CD4-positive, alpha-beta memory T cell (primary cell): ENCODE measurements at regions not wholly inside any gene's neighbourhood (a gene's known extent, or its start where the extent isn't known, plus 50 kb on each side); places are given as distances from the start of the nearest gene placed in this dataset.

ENCODE experiments used
- CTCF ChIA-PET: fragments of 350-600 bp; sonication (Branson Sonifier 250); formaldehyde crosslinking; loops from one replicate; lab custom pipeline; 2021; ENCODE audit warnings: inconsistent platforms; ENCODE audit not compliant: partially characterized antibody; lab: Charles Lee
- POLR2A ChIA-PET: fragments of 350-600 bp; sonication (Branson Sonifier 250); formaldehyde crosslinking; loops from one replicate; lab custom pipeline; 2021; ENCODE audit not compliant: partially characterized antibody; lab: Charles Lee
- DNase-seq, 5 donors: peaks; one replicate each; pipeline versions ENCODE4 v3.0.0 to v3.0.0-alpha.2; 2020 to 2022; ENCODE audit warnings: mixed read lengths in 1 of 5
- H3K27ac ChIP-seq: one replicate; pipeline ENCODE4 v1.7.0; 2013; ENCODE audit warnings: low read depth, low read length
- H3K27me3 ChIP-seq: 2 replicates; pipeline ENCODE4 v1.7.0; 2013; ENCODE audit warnings: mild to moderate bottlenecking, low read length, moderate library complexity; ENCODE audit not compliant: insufficient read depth
- H3K36me3 ChIP-seq: 2 replicates; pipeline ENCODE4 v1.7.0; 2013; ENCODE audit warnings: mild to moderate bottlenecking, low read length, moderate library complexity; ENCODE audit not compliant: insufficient read depth
- H3K4me1 ChIP-seq: 2 replicates; pipeline ENCODE4 v1.7.0; 2013; ENCODE audit warnings: mild to moderate bottlenecking, low read length, moderate library complexity; ENCODE audit not compliant: insufficient read depth
- H3K4me3 ChIP-seq, 2 donors: one replicate each; pipeline ENCODE4 v1.7.0; 2013; ENCODE audit warnings: low read length in 2 of 2, mild to moderate bottlenecking in 1 of 2
- H3K9me3 ChIP-seq, 2 donors: one replicate each; pipeline ENCODE4 v1.7.0; 2013; ENCODE audit warnings: low read length in 2 of 2, control low read depth in 1 of 2; ENCODE audit not compliant: control insufficient read depth in 1 of 2
- H3K27ac Mint-ChIP-seq, 7 donors: one replicate each; pipeline ENCODE4 v1.8.0; 2020 to 2021; ENCODE audit warnings: mixed read lengths in 7 of 7, mild to moderate bottlenecking in 6 of 7, inconsistent platforms in 3 of 7, moderate library complexity in 3 of 7
- H3K27me3 Mint-ChIP-seq, 2 donors: one replicate each; pipeline ENCODE4 v1.8.0; 2020 to 2021; ENCODE audit warnings: mixed read lengths in 2 of 2
- H3K36me3 Mint-ChIP-seq, 2 donors: one replicate each; pipeline ENCODE4 v1.8.0; 2020 to 2021; ENCODE audit warnings: mixed read lengths in 2 of 2, inconsistent platforms in 1 of 2, mild to moderate bottlenecking in 1 of 2
- H3K4me1 Mint-ChIP-seq, 4 donors: one replicate each; pipeline ENCODE4 v1.8.0; 2020 to 2021; ENCODE audit warnings: mixed read lengths in 4 of 4, mild to moderate bottlenecking in 1 of 4
- H3K4me3 Mint-ChIP-seq, 8 donors: one replicate each; pipeline ENCODE4 v1.8.0; 2020 to 2021; ENCODE audit warnings: mixed read lengths in 8 of 8, mild to moderate bottlenecking in 7 of 8, moderate library complexity in 6 of 8, inconsistent platforms in 3 of 8
- H3K9me3 Mint-ChIP-seq, 8 donors: one replicate each; pipeline ENCODE4 v1.8.0; 2020 to 2021; ENCODE audit warnings: mixed read lengths in 8 of 8, mild to moderate bottlenecking in 5 of 8, inconsistent platforms in 3 of 8, moderate library complexity in 1 of 8
- intact Hi-C: fragments of 100-400 bp; cut with micrococcal nuclease; formaldehyde crosslinking; loops from one replicate; pipeline ENCODE4 v1.15.1; 2023

DNA sequence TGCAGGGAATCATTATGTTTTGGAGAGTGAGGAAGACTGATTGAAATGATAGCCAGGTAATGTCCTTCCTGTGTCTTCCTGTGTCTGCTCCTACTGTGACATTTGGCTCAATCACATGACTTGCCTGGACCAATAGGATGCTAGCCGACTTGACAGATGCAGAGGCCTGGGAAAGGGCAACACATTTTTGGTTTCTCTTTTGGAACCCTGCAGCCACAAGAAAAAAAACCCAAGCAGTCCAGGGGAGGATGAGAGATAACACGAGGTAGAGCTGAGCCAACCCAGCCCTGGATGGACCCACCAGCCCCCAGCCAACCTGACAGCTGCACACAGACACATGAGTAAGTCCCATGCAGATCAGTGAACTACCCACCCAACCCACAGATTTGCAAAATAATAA, 256.1 kb upstream of the SMARCA2 start:
- Histone ChIP-seq H3K27ac (no peak overlapping the region), H3K4me1 (no peaks in the 10 kb centered on the region), H3K4me3 (no peak overlapping the region), H3K27me3 (no peaks in the 10 kb centered on the region), H3K9me3 (no peaks in the 10 kb centered on the region), H3K36me3 (no peaks in the 10 kb centered on the region)
- Mint-ChIP-seq H3K9me3 (peaks cover 0 to 10% (median 3%) of the 10 kb centered on the region in 8 donors), H3K4me1 (no peaks in the 10 kb centered on the region), H3K4me3 (no peak overlapping the region), H3K27ac (no peak overlapping the region), H3K36me3 (no peaks in the 10 kb centered on the region), H3K27me3 (peaks cover 0 to 2% of the 10 kb centered on the region in 2 donors)
- POLR2A ChIA-PET = no interaction called here
- CTCF ChIA-PET = no interaction called here
- intact Hi-C loops = no loop called here
- DNase-seq = no peak

DNA sequence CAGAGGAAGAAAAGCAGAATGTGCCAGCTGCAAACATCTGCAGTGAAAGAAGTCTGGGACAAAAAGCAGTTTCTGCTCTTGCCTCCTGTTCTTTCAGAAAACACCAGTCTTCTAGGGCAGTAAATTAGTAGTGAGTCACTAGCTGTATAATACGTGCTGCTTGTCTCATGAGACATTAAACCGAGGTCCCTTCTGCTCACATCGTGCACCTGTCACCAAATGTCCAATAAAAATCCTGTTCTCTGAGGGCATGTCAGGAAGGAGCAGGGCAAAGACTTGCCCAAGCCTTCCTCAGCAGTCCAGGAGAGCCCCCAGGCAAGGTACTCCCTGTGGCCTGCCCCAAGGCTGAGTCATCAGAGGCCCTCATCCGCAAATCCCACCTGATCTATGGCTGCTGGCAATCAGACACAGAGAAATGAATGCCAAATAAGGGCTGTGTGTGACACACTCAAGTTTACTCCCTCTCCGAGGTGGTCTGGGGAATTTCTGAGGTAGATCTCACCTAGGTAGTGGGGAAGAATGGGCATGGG, 255.3 kb upstream of the SMARCA2 start:
- Histone ChIP-seq H3K27ac (no peak overlapping the region), H3K9me3 (no peaks in the 10 kb centered on the region), H3K36me3 (no peaks in the 10 kb centered on the region), H3K27me3 (no peaks in the 10 kb centered on the region), H3K4me1 (no peaks in the 10 kb centered on the region), H3K4me3 (no peak overlapping the region)
- H3K36me3 Mint-ChIP-seq = no peaks in the 10 kb centered on the region
- ChIA-PET CTCF (no interaction called here), POLR2A (no interaction called here)
- DNase-seq = no peak
- peaks cover 2 to 3% of the 10 kb centered on the region in 2 donors for H3K27me3 Mint-ChIP-seq
- H3K4me1 Mint-ChIP-seq = no peaks in the 10 kb centered on the region
- H3K27ac Mint-ChIP-seq = no peak overlapping the region
- intact Hi-C loops = no loop called here
- peaks cover 0 to 7% (median 3%) of the 10 kb centered on the region in 8 donors for H3K9me3 Mint-ChIP-seq
- H3K4me3 Mint-ChIP-seq = no peak overlapping the region

DNA sequence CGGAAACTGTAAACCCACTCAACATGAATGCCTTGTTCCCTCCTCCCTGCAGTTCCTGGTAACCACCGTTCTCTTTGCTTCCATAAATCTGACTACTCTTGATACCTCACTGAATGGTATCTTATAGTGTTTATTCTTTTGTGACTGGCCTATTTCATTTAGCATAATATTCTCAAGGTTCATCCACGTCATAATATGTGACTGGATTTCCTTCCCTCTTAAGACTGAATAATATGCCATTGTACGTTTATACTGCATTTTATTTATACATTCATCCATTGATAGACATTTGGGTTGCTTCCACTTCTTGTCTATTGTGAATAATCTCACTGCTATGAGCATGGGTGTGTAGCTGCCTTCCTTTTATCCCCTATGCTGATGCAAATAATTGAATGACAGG, 253.3 kb upstream of the SMARCA2 start:
- no peaks in the 10 kb centered on the region for H3K36me3 ChIP-seq
- no peak overlapping the region for H3K27ac ChIP-seq
- Mint-ChIP-seq H3K36me3 (no peaks in the 10 kb centered on the region), H3K9me3 (peaks cover 0 to 4% (median under 1%) of the 10 kb centered on the region in 8 donors), H3K4me1 (no peaks in the 10 kb centered on the region), H3K27ac (no peak overlapping the region), H3K4me3 (no peak overlapping the region), H3K27me3 (peaks cover 0 to 4% of the 10 kb centered on the region in 2 donors)
- H3K27me3 ChIP-seq = no peaks in the 10 kb centered on the region
- ChIA-PET POLR2A (no interaction called here), CTCF (no interaction called here)
- no peak for DNase-seq
- H3K4me3 ChIP-seq = no peak overlapping the region
- H3K9me3 ChIP-seq = no peaks in the 10 kb centered on the region
- intact Hi-C loops = no loop called here
- no peaks in the 10 kb centered on the region for H3K4me1 ChIP-seq

DNA sequence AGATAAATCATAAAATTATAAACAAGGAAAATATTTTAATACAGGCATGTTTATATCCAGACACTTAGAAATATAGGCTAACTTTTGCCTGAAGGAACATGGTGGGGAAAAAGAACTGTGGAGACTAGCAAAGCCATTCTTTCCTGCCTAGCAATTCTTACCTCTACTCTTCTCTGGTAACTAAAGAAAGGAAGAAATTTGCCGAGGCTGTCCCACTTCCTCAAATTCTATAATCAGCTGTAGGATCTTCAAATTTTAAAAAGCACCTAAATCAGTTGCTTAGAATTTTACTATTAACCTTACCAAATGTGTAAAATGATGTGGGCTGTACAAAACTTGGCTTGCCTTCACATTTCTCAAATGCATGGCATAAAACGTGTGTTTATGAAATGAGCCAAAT, 249.1 kb upstream of the SMARCA2 start:
- POLR2A ChIA-PET = no interaction called here
- no peak overlapping the region for H3K27ac ChIP-seq
- no peaks in the 10 kb centered on the region for H3K36me3 ChIP-seq
- H3K9me3 ChIP-seq = no peaks in the 10 kb centered on the region
- H3K4me3 ChIP-seq = no peak overlapping the region
- H3K9me3 Mint-ChIP-seq = peaks cover 0 to 8% (median 6%) of the 10 kb centered on the region in 8 donors
- peaks cover 0 to 7% (median under 1%) of the 10 kb centered on the region in 4 donors for H3K4me1 Mint-ChIP-seq
- intact Hi-C loops = no loop called here
- H3K27ac Mint-ChIP-seq = no peak overlapping the region
- no peak for DNase-seq
- H3K4me1 ChIP-seq = no peaks in the 10 kb centered on the region
- no peaks in the 10 kb centered on the region for H3K27me3 ChIP-seq
- CTCF ChIA-PET = no interaction called here
- peaks cover 2 to 10% of the 10 kb centered on the region in 2 donors for H3K27me3 Mint-ChIP-seq
- no peaks in the 10 kb centered on the region for H3K36me3 Mint-ChIP-seq
- H3K4me3 Mint-ChIP-seq = no peak overlapping the region

DNA sequence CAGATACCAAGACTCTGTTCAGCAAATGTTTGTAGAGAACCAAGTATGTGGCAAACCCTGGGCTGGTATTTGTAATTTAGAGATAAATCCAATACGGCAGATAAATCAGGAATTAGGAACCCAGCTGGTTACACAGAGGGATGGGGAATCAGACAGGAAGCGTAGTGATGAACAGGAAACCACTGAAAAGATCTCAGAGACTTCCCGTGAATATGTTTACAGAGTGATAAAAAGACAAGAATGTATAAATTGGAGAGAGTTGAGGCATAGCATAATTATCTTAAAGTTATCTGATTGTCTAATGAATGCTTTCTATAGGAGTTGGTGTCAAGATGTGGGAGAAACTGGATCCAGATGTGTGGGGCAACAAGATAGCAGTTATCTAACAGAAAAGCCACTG, 246.6 kb upstream of the SMARCA2 start:
- Histone ChIP-seq H3K36me3 (no peaks in the 10 kb centered on the region), H3K9me3 (no peaks in the 10 kb centered on the region), H3K27me3 (no peaks in the 10 kb centered on the region), H3K4me1 (no peaks in the 10 kb centered on the region), H3K4me3 (no peak overlapping the region), H3K27ac (no peak overlapping the region)
- intact Hi-C loops = no loop called here
- no peaks in the 10 kb centered on the region for H3K36me3 Mint-ChIP-seq
- H3K9me3 Mint-ChIP-seq = peaks cover 0 to 11% (median 8%) of the 10 kb centered on the region in 8 donors
- DNase-seq = no peak
- no peak overlapping the region for H3K4me3 Mint-ChIP-seq
- peaks cover 0 to 7% (median under 1%) of the 10 kb centered on the region in 4 donors for H3K4me1 Mint-ChIP-seq
- POLR2A ChIA-PET = no interaction called here
- CTCF ChIA-PET = no interaction called here
- peaks cover 3 to 10% of the 10 kb centered on the region in 2 donors for H3K27me3 Mint-ChIP-seq
- no peak overlapping the region for H3K27ac Mint-ChIP-seq

DNA sequence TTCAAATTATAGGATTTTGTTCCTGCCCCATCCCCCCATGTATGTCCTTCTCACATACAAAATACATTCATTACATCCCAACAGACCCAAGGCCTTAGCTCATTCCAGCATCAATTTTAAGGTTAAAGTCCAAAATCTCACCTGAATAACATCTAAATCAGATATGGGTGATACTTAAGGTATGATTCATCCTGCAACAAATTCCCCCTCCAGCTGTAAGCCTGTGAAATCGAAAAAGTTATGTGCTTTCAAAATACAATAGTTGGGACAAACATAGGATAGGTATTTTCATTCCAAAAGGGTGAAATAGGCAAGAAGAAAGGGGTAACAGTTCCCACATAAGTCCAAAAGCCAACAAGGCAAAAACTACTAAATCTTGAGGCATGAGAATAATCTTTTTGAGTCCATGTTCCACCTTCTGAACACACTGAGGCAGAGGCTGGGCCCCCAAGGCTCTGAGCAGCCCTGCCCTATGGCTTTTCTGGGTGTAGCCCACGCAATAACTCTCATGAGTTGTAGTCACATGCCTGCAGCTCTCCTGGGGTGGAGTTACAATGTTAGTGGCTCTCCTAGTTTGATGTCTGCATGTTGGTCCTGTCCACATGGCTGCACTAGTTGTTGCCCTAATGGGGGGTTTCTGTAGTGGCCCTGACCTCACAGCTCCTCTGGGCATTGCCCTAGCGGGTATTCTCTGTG, 243.9 kb upstream of the SMARCA2 start:
- no peak overlapping the region for H3K27ac Mint-ChIP-seq
- ChIA-PET CTCF (no interaction called here), POLR2A (no interaction called here)
- H3K4me3 ChIP-seq = no peak overlapping the region
- peaks cover 3 to 5% of the 10 kb centered on the region in 2 donors for H3K27me3 Mint-ChIP-seq
- no peaks in the 10 kb centered on the region for H3K9me3 ChIP-seq
- H3K36me3 ChIP-seq = no peaks in the 10 kb centered on the region
- peaks cover 0 to 7% (median under 1%) of the 10 kb centered on the region in 4 donors for H3K4me1 Mint-ChIP-seq
- H3K4me3 Mint-ChIP-seq = no peak overlapping the region
- no peaks in the 10 kb centered on the region for H3K36me3 Mint-ChIP-seq
- peaks cover 0 to 11% (median 8%) of the 10 kb centered on the region in 8 donors for H3K9me3 Mint-ChIP-seq
- H3K27me3 ChIP-seq = no peaks in the 10 kb centered on the region
- no peak for DNase-seq
- no peaks in the 10 kb centered on the region for H3K4me1 ChIP-seq
- H3K27ac ChIP-seq = no peak overlapping the region
- intact Hi-C loops = no loop called here

DNA sequence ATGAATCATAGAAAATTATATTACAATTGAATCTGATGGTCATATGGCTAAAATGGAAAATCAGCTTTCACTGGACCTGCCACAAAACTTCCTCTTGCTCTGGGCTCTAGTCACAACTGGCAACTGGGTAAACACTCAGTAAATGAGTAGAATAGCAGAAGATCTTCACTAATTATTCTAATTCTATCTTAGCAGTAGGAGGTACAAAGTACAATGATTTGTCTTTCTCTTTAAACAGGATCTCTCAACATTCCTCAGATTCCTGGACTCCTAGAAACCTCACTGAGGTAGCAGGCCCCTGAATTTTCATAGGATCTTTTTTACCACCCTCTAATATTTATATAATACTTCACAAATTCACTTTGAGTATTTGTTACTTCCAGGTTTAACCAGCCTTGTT, 239.9 kb upstream of the SMARCA2 start:
- Mint-ChIP-seq H3K9me3 (peaks cover 0 to 11% (median 7%) of the 10 kb centered on the region in 8 donors), H3K27me3 (peaks cover 0 to 2% of the 10 kb centered on the region in 2 donors), H3K27ac (no peak overlapping the region), H3K4me1 (no peaks in the 10 kb centered on the region), H3K36me3 (no peaks in the 10 kb centered on the region), H3K4me3 (no peak overlapping the region)
- POLR2A ChIA-PET = no interaction called here
- H3K27me3 ChIP-seq = no peaks in the 10 kb centered on the region
- DNase-seq = no peak
- H3K4me3 ChIP-seq = no peak overlapping the region
- CTCF ChIA-PET = no interaction called here
- no peaks in the 10 kb centered on the region for H3K9me3 ChIP-seq
- H3K27ac ChIP-seq = no peak overlapping the region
- intact Hi-C loops = no loop called here
- no peaks in the 10 kb centered on the region for H3K36me3 ChIP-seq
- no peaks in the 10 kb centered on the region for H3K4me1 ChIP-seq
